ENCODE measurements at regions not wholly inside any gene's neighbourhood (a gene's known extent, or its start where the extent isn't known, plus 50 kb on each side); places are given as distances from the start of the nearest gene placed in this dataset.
A peak's percentile ranks its signal among the peaks of the same experiment; 100 is the strongest.

DNA sequence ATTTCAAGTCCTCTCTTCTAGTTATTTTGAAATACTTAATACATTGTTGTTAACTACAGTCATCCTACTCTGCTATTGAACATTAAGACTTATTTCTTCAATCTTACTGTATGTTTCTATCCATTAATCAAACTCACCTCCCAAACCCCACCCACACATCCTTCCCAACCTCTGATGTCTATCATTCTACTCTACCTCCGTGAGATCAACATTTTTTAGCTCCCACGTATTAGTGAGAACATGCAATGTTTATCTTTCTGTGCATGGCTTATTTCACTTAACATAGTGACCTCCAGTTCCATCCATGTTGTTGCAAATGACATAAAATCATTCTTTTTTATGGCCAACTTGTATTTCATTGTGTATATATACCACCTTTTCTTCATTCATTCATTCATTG, 236.6 kb upstream of the CTNNB1 start:
- no peak for DNase-seq

DNA sequence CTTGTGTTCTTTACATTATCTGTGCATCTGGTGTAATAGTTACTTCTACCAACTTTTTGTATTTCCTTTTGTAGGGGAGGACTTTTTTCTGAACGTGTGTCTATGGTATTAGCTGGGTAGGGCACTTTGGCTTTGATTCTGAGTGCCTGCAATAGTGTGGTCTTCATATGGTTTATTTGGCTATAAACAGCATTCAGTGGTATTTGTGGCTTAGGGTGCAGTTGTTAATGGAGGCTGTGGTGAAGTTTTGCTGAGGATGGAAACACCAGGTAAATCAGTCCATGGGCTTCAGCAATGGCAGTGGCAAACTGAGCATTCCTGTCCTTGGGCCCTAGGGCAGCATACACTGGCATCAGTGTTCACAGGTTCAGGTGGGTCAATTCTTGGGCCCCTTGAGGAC, 230.6 kb upstream of the CTNNB1 start:
- no peak for DNase-seq

DNA sequence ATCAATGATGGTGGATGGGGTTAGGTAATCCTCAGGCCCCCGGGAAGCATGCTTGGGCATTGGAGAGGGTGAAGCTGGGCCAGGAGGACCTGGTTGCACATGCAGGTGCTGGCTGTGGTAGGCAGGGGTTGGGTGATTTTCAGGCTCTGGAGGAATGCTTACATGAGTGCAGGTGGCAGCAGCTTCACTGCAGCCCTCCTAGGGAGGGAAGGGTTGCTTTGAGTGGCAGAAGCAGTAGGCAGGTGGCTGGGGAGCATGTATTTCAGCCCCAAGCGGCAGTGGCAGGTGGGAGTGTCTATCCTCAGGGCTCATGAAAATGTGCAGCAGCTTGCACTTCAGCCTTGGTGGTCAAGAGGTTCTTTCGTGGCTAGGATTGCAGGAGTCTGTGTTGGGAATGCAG, 230.0 kb upstream of the CTNNB1 start:
- DNase-seq = no peak

DNA sequence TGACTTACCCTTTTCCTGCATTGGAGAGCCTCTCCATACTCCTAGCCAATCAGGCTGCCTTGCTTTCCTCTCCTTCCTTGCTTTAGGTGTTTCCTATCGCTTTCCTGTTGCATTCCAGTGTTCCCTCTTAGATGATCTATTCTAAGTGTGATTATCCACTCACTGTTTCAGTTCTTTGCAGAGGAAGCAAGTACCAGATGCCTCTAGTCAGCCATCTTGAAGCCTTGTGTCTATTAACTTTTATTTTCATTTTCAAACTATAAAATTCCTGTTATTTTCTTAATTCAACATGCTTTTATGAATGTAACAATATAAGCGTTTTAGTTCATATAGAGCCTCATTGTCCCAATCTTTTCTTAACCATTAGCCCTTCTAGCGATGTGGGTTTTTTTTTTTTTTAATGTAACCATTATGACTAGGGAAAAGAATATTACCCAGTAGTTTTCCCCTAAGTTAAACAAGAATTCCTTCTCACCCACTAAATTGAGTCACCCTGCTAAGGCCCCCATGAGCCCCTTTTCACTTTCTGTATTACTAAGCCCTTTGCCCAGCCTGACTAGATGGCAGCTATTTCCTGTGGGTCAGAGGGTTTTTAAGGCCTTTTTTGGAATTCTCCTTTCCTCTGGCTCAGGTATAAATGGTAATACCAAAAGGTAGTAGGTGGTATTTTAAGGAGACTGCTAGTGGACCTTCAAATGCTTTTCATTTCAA, 229.4 kb upstream of the CTNNB1 start:
- no peak for DNase-seq

DNA sequence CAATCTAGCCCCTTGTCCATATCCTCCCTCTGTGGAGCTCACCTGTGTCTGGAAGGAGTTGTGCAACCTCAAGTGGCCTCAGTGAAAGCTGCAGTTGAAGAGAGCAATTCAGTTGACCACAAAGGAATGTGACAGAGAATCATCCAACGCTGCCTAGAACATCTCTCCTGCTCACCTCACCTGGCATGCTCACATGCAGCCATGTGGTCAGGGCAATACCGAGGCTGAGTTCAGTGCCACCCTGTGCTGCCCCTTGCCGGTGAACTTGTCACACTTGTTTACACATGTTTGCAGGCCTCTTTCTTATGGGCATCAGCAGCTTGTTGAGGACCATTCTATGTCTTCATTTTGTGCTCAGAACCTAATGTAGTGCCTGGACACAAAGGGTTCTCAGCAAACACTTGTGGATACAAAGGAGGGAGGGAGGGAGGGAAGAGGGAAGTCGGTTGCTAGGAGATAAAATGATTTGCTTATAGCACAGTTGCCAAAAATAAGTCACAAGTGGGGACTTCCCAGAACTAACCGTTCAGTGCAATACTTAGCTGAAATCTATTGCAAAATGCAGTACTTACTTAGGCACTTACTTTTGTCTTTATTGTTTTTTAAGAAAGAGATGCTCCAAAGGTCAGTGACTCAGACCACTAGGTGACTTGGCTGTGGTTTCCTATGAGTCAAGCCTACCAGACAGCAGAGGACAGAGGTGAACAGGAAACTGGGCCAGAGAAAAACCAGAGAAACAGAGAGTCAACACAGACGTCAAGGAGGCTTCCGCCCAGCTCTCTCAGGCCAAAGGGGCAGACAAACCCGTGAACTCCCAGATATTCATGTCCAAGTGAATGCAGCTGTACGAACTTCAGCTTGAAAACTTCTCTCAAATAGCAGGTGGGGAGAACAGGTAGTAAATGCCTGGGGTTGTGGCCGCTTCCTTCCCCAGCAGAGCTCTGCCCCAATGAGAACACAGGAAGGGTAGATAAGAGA, 227.8 kb upstream of the CTNNB1 start:
- peak; percentile 40 for DNase-seq

DNA sequence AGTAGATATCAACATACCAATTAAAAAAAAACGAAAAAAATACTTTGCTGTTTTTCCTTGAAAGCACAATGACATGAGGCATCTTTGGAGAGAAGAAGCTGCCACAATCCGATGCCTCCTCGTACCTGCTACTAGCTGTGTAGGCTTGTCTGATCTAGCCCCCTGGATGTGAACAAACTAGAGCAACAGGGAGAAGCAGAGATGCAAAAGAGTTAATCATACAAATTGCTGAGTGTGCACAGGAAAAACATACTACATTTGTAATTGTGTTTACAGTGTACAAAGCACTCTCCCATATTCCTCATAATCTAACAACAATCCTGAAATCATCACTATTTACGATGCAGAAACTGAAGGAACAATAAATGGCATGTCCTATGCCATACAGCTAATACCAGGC, 227.0 kb upstream of the CTNNB1 start:
- DNase-seq = no peak

DNA sequence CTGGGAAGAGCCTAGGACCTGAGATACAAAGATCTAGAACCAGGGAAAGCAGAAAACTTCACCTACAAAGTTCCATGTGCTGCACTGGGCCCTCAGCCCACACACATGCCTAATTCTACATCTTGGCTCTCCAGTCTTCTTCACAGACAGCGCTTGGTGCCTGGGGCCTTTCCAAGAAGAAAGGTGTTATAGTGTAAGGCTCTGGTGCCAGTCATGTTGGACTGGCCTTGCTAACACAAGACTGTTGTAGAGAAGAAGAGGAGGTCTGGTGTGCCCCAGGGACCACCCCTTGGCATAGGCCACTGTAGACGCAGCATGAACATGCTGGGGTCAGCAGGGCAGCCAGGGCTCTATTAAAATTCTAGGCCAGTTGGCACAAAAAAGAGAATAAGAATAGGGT, 226.2 kb upstream of the CTNNB1 start:
- no peak for DNase-seq

DNA sequence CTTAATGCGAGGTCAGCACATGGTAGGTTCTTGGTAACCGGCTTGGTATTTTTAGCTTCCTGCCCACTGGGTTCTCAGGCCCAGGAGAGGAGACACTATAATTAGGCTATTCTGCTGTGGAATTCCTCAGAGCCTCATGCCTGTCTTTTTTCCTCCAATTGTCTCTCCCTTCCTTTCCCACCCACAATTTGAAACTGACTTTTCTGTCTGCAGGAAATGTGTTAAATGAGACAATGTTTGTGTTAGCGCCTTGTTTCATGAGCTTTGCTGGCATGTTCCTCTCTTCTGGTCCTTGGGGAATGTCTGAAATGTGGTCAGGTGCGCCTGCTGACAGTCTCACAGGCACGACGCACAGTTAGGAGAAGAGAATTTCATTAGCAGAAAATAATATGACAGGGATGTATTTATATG, 223.6 kb upstream of the CTNNB1 start:
- DNase-seq = no peak

DNA sequence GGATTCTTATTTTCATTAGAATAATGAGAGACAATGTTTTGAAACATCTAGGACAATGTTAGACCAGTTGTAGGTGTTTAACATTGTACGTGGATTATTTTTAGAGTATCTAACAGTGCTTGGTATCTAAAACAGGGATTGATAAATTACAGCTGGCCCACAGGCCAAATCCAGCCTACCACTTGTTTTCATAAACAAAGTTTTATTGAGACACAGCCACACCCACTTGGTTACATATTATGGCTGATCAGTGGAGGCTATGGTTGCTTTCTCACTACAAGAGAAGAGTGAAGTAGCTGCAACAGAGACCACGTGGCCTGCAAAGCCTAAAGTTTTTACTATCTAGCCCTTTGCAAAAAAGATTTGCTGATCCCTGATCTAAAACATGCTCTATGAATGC, 223.1 kb upstream of the CTNNB1 start:
- no peak for DNase-seq

DNA sequence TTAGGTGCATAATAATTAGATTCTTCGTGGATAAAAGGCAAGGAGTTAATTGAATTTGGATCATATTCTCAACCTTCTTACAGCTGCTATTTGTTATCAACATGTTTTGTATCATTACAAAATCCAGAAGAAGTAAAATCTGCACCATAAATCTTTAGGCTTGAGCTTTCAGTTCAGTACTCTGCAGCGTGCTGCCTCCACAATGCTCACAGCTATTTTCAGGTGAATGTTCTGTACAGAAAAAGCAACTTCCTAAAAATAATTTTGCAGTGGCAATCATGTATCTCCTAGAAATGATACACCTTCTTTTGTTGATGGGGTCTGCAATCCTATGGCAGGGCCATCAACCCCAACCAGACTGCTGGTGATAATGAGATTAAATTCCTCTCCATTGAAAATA, 220.9 kb upstream of the CTNNB1 start:
- DNase-seq = no peak

DNA sequence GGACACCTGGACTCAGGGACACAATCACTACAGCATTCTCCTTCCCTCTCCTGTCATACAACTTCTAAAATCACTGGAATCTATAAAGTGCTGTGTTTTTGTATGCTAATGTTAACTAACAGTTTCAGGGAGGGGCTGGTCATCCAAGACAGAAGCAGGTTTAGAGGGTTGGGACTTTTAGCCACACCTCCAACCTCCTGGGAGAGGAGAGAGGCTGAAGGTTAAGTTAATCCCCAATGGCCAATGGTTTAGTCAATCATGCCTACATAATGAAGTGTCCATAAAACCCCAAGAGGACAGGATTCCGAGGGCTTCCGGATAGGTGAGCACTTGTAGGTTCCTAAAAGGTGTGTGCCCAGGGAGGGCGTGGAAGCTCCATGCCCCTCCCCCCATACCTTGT, 219.3 kb upstream of the CTNNB1 start:
- no peak for DNase-seq

DNA sequence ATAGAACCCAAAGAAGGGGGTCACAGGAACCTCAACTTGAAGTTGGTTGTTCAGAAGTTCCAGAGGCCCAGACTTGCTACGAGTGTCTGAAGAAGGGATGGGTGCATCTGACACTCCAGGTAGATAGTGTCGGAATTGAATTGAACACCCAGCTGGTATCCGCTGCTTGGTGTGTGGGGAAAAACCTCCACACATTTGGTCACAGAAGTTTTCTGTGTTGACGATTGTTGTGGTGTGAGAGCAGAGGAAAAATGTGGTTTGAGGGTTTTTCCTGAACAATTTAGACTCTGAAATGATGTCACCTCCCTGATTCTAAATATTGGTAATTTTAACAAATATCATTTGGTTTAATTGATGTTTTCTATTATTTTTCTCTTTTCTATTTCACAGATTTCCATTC, 218.8 kb upstream of the CTNNB1 start:
- no peak for DNase-seq

DNA sequence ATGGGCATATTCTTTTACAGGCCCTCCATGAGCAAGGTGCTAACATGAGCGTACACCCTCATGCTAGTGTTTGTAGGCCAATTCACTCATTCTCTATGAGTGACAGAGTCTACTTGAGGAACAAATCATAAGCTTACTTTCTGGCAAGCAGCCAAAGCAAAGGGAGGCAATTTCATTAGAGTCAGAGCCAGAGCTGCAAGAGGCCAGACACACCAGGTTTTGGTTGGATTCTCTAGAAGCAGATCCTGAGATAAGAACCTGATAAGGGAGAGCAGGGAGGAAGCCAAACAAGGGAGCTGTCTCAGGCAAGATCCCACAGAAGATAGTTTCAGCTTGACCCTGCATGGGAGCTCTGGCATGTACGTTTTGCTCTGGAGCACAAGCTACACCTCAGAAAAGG, 214.1 kb upstream of the CTNNB1 start:
- DNase-seq = peak; percentile 10

DNA sequence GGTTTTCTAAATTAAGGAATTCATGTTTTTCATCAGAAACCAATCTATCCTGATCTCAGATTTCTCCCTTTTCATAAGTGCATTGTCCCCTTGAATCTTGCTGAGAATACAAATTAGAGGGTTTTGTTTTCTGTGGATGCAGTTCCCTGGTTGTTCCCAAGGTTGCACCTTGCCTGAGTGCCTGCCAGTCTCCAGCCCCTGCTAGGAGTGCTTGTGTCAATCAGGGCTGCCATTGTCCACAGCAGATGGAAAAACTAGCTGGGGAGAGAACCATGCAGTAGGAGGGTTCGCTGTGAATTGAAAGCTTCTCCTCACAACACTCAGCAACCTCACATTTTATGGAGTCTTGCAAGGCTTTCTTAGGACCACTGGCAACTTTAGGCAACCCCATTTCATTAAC, 210.8 kb upstream of the CTNNB1 start:
- DNase-seq = no peak

DNA sequence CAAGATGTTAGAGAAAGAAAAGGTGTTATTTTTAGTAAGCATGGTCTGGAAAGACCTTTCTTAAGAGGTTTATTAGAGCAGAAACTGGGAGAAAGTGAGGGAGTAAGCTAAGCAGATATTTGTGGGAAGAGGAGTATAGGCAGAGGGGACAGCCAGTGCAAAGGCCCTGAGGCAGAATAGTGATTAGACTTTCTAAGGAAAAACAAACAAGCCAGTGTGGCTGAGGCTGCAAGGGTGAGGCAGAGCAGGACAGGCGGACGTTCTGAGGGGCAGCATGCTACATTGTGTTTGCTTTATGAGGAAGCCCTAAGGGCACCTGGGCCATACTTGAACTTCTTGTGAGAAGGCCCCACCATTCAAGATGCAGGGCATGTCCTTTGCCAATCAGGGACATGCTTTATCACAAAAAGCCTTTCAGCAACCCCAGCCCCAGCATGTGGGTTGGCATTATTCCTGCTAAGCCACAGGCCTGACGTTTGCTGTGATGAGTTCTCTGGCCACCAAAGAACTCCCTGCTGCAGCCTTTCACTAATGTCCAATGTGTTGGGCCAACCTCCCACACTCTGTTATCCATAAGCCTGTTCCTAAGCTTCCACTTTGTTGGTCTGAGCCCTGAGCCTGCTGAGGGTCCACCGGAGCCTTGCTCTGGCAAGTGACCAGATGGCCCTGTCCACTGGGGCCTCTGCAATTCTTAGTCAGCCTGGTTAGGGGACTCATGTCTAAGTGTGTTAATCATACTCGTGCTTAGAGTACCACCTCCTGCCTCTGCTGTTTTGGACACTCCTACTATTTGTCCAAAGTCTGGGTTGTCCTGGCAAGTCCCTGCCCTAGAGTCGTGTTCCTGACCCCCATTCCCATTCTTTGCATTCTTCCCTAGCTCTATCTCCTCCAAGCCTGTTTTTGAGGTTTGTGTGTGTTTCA, 209.9 kb upstream of the CTNNB1 start:
- DNase-seq = no peak

DNA sequence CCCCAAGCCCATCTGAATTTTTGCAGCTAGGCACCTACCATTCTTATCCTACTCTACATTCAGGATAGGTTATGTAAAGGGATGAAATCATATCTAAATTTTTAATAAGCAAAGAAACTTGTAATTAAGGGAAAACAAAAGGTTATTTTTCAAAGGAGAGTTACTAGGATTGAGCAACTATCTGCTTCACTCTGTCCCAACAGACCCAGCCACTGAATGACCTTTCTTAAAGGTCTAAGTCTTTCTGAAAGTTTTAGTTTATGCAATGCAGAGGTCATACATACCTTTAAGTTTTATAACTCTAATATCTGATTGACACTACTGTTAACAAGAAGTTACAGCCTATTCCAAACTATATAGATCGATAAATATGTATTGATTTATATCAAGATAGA, 209.2 kb upstream of the CTNNB1 start:
- no peak for DNase-seq

DNA sequence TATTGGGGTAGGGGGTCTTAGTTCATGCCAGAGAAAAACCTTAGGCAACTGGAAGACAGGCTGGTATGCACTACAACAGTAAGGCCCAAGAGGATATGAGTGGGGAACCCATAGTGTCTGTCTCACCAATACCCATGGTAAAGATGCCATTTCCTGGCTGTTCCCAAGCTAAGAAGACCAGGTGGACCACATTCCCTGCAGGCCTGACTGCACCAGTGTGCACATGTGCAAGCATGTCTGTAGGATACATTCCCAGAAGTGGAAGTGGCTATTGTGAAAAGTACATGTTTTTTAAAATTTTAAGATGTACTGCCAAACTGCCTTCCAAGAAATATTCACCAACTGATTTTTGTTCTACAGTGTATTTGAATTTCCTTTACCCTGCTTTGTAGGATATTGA, 207.3 kb upstream of the CTNNB1 start:
- no peak for DNase-seq

DNA sequence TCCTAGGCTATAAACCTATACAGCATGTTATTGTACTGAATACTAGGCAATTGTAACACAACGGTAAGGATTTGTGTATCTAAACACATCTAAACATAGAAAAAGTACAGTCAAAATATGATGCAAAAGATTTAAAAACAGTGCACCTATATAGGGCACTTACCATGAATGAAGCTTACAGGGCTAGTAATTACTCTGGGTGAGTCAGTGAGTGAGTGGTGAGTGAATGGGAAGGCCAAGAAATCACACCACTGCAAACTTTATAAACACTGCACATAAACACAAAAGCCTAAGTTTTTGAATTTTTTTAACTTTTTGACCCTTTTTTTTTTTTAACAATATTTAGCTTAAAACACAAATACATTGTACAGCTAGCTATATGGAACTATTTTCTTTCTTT, 204.7 kb upstream of the CTNNB1 start:
- DNase-seq = no peak

DNA sequence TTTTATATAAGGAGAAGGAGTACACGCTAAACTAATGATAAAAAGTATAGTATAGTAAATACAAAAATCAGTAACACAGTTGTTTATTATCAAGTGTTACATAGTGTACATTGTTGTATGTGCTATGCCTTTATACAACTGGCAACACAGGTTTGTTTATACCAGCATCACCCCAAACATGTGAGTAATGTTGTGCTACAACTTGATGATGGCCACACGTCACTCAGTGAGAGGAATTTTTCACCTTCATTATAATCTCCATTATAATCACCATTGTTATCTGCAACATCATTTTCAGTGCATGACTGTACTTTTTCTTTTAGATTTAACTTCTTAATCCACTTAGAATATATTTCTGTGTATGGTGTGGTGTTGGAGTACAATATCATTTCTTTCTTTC, 204.0 kb upstream of the CTNNB1 start:
- no peak for DNase-seq

DNA sequence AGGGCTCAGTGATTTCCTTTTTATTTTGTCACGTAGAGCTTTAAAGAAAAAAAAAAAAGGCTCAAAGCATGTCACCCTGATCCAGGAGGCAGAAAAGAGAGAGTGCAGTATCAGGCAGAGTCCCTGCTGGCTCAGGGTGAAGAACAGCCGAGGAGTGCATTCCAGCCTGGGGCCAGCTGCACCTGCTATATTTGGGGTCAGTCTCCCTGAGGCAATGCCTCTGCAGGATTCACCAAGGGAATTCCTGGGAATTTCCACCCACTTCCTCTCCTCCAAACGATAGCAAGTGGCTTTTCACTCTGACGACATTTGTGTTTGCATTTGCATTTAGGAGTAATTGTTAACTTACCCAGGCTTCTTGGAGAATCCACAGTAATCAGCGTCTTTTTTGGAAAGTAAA, 202.9 kb upstream of the CTNNB1 start:
- DNase-seq = no peak

DNA sequence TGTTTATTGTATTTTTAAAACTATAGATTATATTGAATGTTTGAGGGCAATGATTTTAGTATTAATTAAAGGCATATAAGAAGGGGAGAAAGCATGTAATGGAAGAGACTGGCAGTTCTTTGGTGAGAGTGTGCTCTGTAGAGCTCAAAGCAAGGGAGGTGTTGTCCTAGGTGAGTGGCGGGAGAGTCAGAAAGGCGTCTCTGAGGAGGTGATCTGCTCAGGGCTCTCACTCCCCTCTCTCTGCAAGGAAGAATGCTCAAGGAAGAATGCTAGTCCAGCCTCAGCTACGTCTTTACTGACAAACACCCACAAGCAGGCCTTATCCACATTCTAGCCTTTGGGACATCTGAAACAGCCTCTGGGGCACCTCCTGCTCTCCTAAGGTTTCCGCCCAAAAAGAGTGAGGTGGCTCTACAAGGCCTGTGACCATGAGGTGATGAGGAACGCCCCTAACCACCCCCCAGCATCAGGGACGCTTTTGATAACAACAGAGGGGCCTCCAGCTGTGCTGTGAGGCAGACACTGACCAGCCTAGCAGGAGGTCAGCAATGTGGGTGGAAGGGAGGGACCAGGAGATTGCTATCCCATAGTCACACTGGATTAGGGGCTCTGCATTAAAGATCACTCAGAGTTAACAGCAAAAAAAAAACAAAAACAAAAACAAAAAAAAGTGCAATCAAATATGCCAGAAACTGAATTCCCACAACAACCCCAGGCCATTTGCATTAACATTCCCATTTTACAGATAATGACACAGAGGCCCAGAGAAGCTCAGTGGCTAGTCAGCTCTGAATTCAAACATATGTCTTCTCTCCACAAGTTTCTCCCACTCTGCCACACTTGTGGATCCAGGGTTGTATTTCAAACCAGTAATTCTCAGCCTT, 202.2 kb upstream of the CTNNB1 start:
- no peak for DNase-seq
